ENCODE measurements at regions not wholly inside any gene's neighbourhood (a gene's known extent, or its start where the extent isn't known, plus 50 kb on each side); places are given as distances from the start of the nearest gene placed in this dataset.

DNA sequence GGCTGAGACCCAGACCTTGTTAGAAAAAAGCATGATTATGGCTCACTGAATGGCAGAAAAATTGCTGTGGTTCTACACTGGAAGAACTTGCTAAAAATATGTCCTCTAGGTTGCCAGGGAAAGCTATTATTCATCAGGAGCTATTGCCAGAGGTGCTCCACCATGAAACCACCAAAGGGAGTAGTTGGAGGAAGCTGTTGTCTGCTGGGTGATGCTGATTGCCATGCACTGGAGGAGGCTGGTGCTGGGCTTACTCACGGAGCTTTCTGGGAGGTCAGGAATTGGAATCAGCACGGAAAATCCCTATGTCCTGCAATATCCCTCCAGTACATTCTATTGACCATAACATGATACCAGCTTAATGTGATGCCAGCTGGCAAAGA lies 199.6 kb upstream of the ZBED5 start:
- no peak for TF ChIP-seq CTCF (IDR thresholded peaks at IDR 0.05)
- TF ChIP-seq POLR2A (IDR thresholded peaks at IDR 0.05) = no peak
